ENCODE measurements at regions not wholly inside any gene's neighbourhood (a gene's known extent, or its start where the extent isn't known, plus 50 kb on each side); places are given as distances from the start of the nearest gene placed in this dataset.

GRCh38 chr11:97751952-97752351, 1268.8 kb upstream of the CNTN5 start:
- Histone ChIP-seq H3K36me3 (ENCODE audit: control insufficient read depth, insufficient read depth, low read length) (no peaks in the 10 kb centered on the region), H3K27me3 (ENCODE audit: control insufficient read depth, insufficient read depth, low read length) (no peaks in the 10 kb centered on the region), H3K4me3 (ENCODE audit: low read depth, low read length) (no peak overlapping the region)
- DNase-seq (ENCODE audit: low read depth) = no peak
- TF ChIP-seq, protein P1, sequence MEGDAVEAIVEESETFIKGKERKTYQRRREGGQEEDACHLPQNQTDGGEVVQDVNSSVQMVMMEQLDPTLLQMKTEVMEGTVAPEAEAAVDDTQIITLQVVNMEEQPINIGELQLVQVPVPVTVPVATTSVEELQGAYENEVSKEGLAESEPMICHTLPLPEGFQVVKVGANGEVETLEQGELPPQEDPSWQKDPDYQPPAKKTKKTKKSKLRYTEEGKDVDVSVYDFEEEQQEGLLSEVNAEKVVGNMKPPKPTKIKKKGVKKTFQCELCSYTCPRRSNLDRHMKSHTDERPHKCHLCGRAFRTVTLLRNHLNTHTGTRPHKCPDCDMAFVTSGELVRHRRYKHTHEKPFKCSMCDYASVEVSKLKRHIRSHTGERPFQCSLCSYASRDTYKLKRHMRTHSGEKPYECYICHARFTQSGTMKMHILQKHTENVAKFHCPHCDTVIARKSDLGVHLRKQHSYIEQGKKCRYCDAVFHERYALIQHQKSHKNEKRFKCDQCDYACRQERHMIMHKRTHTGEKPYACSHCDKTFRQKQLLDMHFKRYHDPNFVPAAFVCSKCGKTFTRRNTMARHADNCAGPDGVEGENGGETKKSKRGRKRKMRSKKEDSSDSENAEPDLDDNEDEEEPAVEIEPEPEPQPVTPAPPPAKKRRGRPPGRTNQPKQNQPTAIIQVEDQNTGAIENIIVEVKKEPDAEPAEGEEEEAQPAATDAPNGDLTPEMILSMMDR (IDR thresholded peaks at IDR 0.05; ENCODE audit: insufficient read depth, low read length, poor library complexity, severe bottlenecking) = no peak

DNA sequence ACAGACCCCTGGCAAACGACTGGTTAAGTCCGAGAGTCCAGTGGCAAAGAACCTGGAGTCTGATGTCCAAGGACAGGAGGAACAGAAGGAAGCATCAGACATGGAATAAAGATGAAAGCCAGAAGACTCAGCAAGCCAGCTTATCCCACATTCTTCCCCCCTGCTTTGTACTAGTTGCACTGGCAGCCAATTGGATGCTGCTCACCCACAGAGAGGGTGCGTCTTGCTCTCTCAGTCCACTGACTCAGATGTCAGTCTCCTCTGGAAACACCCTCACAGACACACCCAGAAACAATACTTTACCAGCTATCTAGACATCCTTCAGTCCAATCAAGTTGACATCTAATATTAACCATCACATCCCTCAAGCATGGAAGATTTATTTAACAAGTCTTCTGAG, 1265.8 kb upstream of the CNTN5 start:
- TF ChIP-seq, protein P1 (IDR thresholded peaks at IDR 0.05; ENCODE audit: insufficient read depth, low read length, poor library complexity, severe bottlenecking) = no peak
- H3K27me3 ChIP-seq (ENCODE audit: control insufficient read depth, insufficient read depth, low read length) = no peaks in the 10 kb centered on the region
- H3K4me3 ChIP-seq (ENCODE audit: low read depth, low read length) = no peak overlapping the region
- DNase-seq (ENCODE audit: low read depth) = no peak
- H3K36me3 ChIP-seq (ENCODE audit: control insufficient read depth, insufficient read depth, low read length) = no peaks in the 10 kb centered on the region

GRCh38 chr11:97756571-97757335, 1264.0 kb upstream of the CNTN5 start:
- no peak for DNase-seq (ENCODE audit: low read depth)
- TF ChIP-seq, protein P1 (IDR thresholded peaks at IDR 0.05; ENCODE audit: insufficient read depth, low read length, poor library complexity, severe bottlenecking) = no peak
- Histone ChIP-seq H3K27me3 (ENCODE audit: control insufficient read depth, insufficient read depth, low read length) (no peaks in the 10 kb centered on the region), H3K36me3 (ENCODE audit: control insufficient read depth, insufficient read depth, low read length) (no peaks in the 10 kb centered on the region), H3K4me3 (ENCODE audit: low read depth, low read length) (no peak overlapping the region)

DNA sequence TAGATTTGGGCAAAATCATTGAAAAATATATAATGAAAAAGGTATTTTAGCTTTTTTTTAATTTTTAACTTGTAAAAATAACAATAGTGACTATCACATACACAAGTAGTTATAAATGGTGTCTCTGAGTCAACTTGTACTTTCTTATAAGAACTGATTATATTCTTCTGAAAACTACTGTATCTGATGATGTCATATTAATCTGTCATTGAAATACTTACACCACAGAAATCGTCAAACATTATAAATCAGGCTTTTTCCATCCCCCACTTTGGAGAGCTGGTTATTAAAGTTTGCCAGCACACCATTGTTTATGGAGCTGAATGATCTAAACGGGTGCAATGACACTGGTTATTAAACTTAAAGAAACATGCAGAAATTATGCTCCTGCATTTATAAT, 1259.6 kb upstream of the CNTN5 start:
- no peak overlapping the region for H3K4me3 ChIP-seq (ENCODE audit: low read depth, low read length)
- H3K36me3 ChIP-seq (ENCODE audit: control insufficient read depth, insufficient read depth, low read length) = no peaks in the 10 kb centered on the region
- TF ChIP-seq, protein P1 (IDR thresholded peaks at IDR 0.05; ENCODE audit: insufficient read depth, low read length, poor library complexity, severe bottlenecking) = no peak
- no peaks in the 10 kb centered on the region for H3K27me3 ChIP-seq (ENCODE audit: control insufficient read depth, insufficient read depth, low read length)
- DNase-seq (ENCODE audit: low read depth) = no peak

GRCh38 chr11:97764193-97764592, 1256.6 kb upstream of the CNTN5 start:
- Histone ChIP-seq H3K27me3 (ENCODE audit: control insufficient read depth, insufficient read depth, low read length) (no peaks in the 10 kb centered on the region), H3K36me3 (ENCODE audit: control insufficient read depth, insufficient read depth, low read length) (no peaks in the 10 kb centered on the region), H3K4me3 (ENCODE audit: low read depth, low read length) (no peak overlapping the region)
- TF ChIP-seq, protein P1 (IDR thresholded peaks at IDR 0.05; ENCODE audit: insufficient read depth, low read length, poor library complexity, severe bottlenecking) = no peak
- no peak for DNase-seq (ENCODE audit: low read depth)

- H3K27me3 ChIP-seq (ENCODE audit: control insufficient read depth, insufficient read depth, low read length) = no peaks in the 10 kb centered on the region
- no peak for DNase-seq (ENCODE audit: low read depth)
- H3K4me3 ChIP-seq (ENCODE audit: low read depth, low read length) = no peak overlapping the region
- TF ChIP-seq, protein P1 (IDR thresholded peaks at IDR 0.05; ENCODE audit: insufficient read depth, low read length, poor library complexity, severe bottlenecking) = no peak
- H3K36me3 ChIP-seq (ENCODE audit: control insufficient read depth, insufficient read depth, low read length) = no peaks in the 10 kb centered on the region
These were observed 1256.1 kb upstream of the CNTN5 start for GRCh38 chr11:97764605-97765004.
